ENCODE measurements at regions not wholly inside any gene's neighbourhood (a gene's known extent, or its start where the extent isn't known, plus 50 kb on each side); places are given as distances from the start of the nearest gene placed in this dataset.

- no TSS peak for BruUV-seq (replicated peaks)
- TF ChIP-seq POLR2A (IDR thresholded peaks at IDR 0.05; ENCODE audit: low read depth, low read length) (no peak), BHLHE40 (IDR thresholded peaks at IDR 0.05; ENCODE audit: low read depth, low read length) (no peak), MXI1 (IDR thresholded peaks at IDR 0.05; ENCODE audit: borderline replicate concordance, low read depth, low read length) (no peak), RAD21 (IDR thresholded peaks at IDR 0.05; ENCODE audit: low read length) (no peak), CHD1 (IDR thresholded peaks at IDR 0.05; ENCODE audit: low read depth, low read length) (no peak), NFE2L2 (IDR thresholded peaks at IDR 0.05; ENCODE audit: low read depth, low read length) (no peak), RFX5 (IDR thresholded peaks at IDR 0.05; ENCODE audit: low read depth, low read length) (no peak), RCOR1 (IDR thresholded peaks at IDR 0.05; ENCODE audit: insufficient replicate concordance, low read length) (no peak), MAZ (IDR thresholded peaks at IDR 0.05; ENCODE audit: borderline replicate concordance, low read depth, low read length) (no peak), FOS (IDR thresholded peaks at IDR 0.05; ENCODE audit: low read depth, low read length) (no peak), SMC3 (IDR thresholded peaks at IDR 0.05; ENCODE audit: low read depth, low read length) (no peak), ELK1 (IDR thresholded peaks at IDR 0.05; ENCODE audit: borderline replicate concordance, low read depth, low read length) (no peak), MAFK (IDR thresholded peaks at IDR 0.05; ENCODE audit: low read depth, low read length) (no peak), CEBPB (IDR thresholded peaks at IDR 0.05; ENCODE audit: low read depth, low read length) (no peak)
- TF ChIP-seq, protein P1, sequence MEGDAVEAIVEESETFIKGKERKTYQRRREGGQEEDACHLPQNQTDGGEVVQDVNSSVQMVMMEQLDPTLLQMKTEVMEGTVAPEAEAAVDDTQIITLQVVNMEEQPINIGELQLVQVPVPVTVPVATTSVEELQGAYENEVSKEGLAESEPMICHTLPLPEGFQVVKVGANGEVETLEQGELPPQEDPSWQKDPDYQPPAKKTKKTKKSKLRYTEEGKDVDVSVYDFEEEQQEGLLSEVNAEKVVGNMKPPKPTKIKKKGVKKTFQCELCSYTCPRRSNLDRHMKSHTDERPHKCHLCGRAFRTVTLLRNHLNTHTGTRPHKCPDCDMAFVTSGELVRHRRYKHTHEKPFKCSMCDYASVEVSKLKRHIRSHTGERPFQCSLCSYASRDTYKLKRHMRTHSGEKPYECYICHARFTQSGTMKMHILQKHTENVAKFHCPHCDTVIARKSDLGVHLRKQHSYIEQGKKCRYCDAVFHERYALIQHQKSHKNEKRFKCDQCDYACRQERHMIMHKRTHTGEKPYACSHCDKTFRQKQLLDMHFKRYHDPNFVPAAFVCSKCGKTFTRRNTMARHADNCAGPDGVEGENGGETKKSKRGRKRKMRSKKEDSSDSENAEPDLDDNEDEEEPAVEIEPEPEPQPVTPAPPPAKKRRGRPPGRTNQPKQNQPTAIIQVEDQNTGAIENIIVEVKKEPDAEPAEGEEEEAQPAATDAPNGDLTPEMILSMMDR (conservative IDR thresholded peaks at IDR 0.05; ENCODE audit: low read depth, low read length), result no peak
- TF ChIP-seq, protein P2, sequence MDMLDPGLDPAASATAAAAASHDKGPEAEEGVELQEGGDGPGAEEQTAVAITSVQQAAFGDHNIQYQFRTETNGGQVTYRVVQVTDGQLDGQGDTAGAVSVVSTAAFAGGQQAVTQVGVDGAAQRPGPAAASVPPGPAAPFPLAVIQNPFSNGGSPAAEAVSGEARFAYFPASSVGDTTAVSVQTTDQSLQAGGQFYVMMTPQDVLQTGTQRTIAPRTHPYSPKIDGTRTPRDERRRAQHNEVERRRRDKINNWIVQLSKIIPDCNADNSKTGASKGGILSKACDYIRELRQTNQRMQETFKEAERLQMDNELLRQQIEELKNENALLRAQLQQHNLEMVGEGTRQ (IDR thresholded peaks at IDR 0.05; ENCODE audit: low read depth, low read length), result no peak
- H4K8ac ChIP-seq (ENCODE audit: low read depth in 2 of 2, low read length in 2 of 2), result no peak overlapping the region
- no peak overlapping the region for H2BK20ac ChIP-seq (ENCODE audit: low read depth, low read length)
- H2BK120ac ChIP-seq (ENCODE audit: low read depth, low read length), result no peak overlapping the region
- dilution Hi-C loops (cut with HindIII; ENCODE audit: low sequenced_read_pairs, unreplicated experiment) (no loop called here), intact Hi-C loops (cut with micrococcal nuclease) (no loop called here), in situ Hi-C loops (cut with MboI; ENCODE audit: low sequenced_read_pairs) (no loop called here)
- CTCF ChIA-PET, result no interaction called here
- no peak overlapping the region for H3K9ac ChIP-seq (ENCODE audit: low read depth, low read length)
- no peak overlapping the region for H4K5ac ChIP-seq (ENCODE audit: low read depth, low read length)
- H3K4me2 ChIP-seq (ENCODE audit: low read depth, low read length), result no peak overlapping the region
- H2AFZ ChIP-seq (replicated peaks; ENCODE audit: low read length, poor library complexity), result no peak overlapping the region
- no peak overlapping the region for H3K14ac ChIP-seq (replicated peaks; ENCODE audit: low read depth, low read length)
- ATAC-seq (ENCODE audit: low read depth) (no peak), DNase-seq (no peak)
- H2BK5ac ChIP-seq (ENCODE audit: low read depth, low read length, poor library complexity, severe bottlenecking), result no peak overlapping the region
- no peak overlapping the region for H3K4ac ChIP-seq (ENCODE audit: low read depth, low read length)
- H2AK5ac ChIP-seq (ENCODE audit: low read depth, low read length), result no peak overlapping the region
- no peak overlapping the region for H3K18ac ChIP-seq (ENCODE audit: low read depth, low read length)
- no peaks in the 10 kb centered on the region for H3K36me3 ChIP-seq (ENCODE audit: control insufficient read depth, insufficient read depth, low read length)
- WGBS, 2 experiments (ENCODE audit: extremely low coverage in 2 of 2, insufficient read length in 1 of 2), result no CpG with 5 or more reads among the region's 4 CpGs
- no peak overlapping the region for H3K4me3 ChIP-seq (ENCODE audit: insufficient read depth, low read depth, low read length)
- no peak overlapping the region for H4K91ac ChIP-seq (ENCODE audit: insufficient read depth, low read depth, low read length)
- no peak overlapping the region for H2BK15ac ChIP-seq (ENCODE audit: low read depth, low read length)
- H3K9me3 ChIP-seq (ENCODE audit: control insufficient read depth, insufficient read depth, low read length), result no peaks in the 10 kb centered on the region
- no peak overlapping the region for H2AK9ac ChIP-seq (replicated peaks; ENCODE audit: low read depth, low read length, poor library complexity)
- H4K20me1 ChIP-seq (ENCODE audit: insufficient read depth, low read length), result no peaks in the 10 kb centered on the region
- no peak overlapping the region for H3K27ac ChIP-seq (ENCODE audit: insufficient read depth, low read length)
- H3K27me3 ChIP-seq (ENCODE audit: control insufficient read depth, insufficient read depth, low read length), result no peaks in the 10 kb centered on the region; the same call in 1 of the 2 replicates
- POLR2A ChIA-PET (ENCODE audit: unreplicated experiment), result no interaction called here
- no peak overlapping the region for H3K56ac ChIP-seq (ENCODE audit: extremely low read depth, insufficient read depth, low read length)
- no peaks in the 10 kb centered on the region for H3K9me1 ChIP-seq (ENCODE audit: insufficient read depth, low read length)
- no peak overlapping the region for H3K23ac ChIP-seq (ENCODE audit: low read depth, low read length)
- H3K4me1 ChIP-seq (ENCODE audit: control insufficient read depth, insufficient read depth, low read length), result no peaks in the 10 kb centered on the region
- H3K79me1 ChIP-seq (ENCODE audit: low read depth in 1 of 2, low read length in 2 of 2), result no peaks in the 10 kb centered on the region
Measured at GRCh38 chr10:61336831-61337230, 116.3 kb downstream of the TMEM26 start.
